NT2/D1 (cell line): ENCODE measurements at regions not wholly inside any gene's neighbourhood (a gene's known extent, or its start where the extent isn't known, plus 50 kb on each side); places are given as distances from the start of the nearest gene placed in this dataset.

ENCODE experiments used
- SUZ12 ChIP-seq: IDR thresholded peaks from 2 replicates; pipeline ENCODE4 v1.6.1; 2011; ENCODE audit not compliant: insufficient read length, insufficient read depth; ENCODE audit errors: extremely low read depth
- YY1 ChIP-seq: IDR thresholded peaks from 2 replicates; pipeline ENCODE4 v1.6.1; 2011; ENCODE audit not compliant: insufficient read length, insufficient read depth
- ZNF274 ChIP-seq: IDR thresholded peaks from 2 replicates; pipeline ENCODE4 v1.6.1; 2011; ENCODE audit warnings: mild to moderate bottlenecking, low read depth, low read length

DNA sequence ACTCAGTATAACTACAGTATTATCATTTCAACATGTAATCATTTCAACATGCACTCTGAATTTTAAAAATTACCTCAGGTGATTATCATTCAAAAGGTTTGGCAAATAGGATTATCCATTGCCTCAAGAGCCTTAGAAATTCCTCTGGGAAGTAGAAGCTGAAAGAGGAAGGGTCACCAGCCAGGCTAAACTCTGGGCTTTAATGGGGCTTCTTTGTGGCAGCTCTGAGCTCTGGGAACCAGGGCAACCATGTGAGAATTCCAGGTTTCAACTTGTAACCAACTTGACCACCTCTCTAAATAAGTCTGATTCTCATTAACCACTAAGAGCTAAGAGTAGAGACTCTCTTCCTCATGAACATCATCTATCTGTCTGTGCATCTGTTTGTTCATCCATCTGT is 117.2 kb upstream of the MED14 start:
- TF ChIP-seq YY1 (no peak), SUZ12 (no peak), ZNF274 (no peak)
